Heart left ventricle (tissue), 13 donors: ENCODE measurements at regions not wholly inside any gene's neighbourhood (a gene's known extent, or its start where the extent isn't known, plus 50 kb on each side); places are given as distances from the start of the nearest gene placed in this dataset.

ENCODE experiments used
- POLR2A ChIP-seq, 2 donors: fragments of 450-650 bp; IDR thresholded peaks; one replicate each; pipeline ENCODE4 v1.6.1; 2017; ENCODE audit warnings: antibody characterized with exemption in 2 of 2, mild to moderate bottlenecking in 2 of 2, moderate library complexity in 2 of 2
- TF ChIP-seq, protein P1 (sequence below), 12 donors: fragments of 200-600 bp; sonication (generic) in 4 of 12; IDR thresholded peaks; one replicate each; pipeline versions ENCODE4 v1.5.0 to v1.8.0; 2018 to 2022; ENCODE audit warnings: antibody characterized with exemption in 12 of 12, mild to moderate bottlenecking in 5 of 12
- donor health status: ischemic (EF 13 %, LVEDD 7.1; RV severe dilation, severe dysfunction).
- donor health status: DM: no; HTN: yes; CAD: no.
- donor health status: DM: no; HTN: no; CAD: no.
- donor health status: ischemic (EF 25% LVEDD 6.9; RV normal size, moderate dysfunction).
- donor health status: ischemic (EF 25% LVEDD 5.7; RV mildly dilated, moderate dysfunction).
- donor health status: ischemic (EF 35%, LVEDD 5.7; RV mildly dilated, moderate dysfunction).
- donor health status: nonischemic (EF 11% LVEDD 7.7; RV severe dilation, severe dysfunction).
- donor health status: DM: yes; HTN: yes; CAD: no.
- donor health status: PGD.
- donor health status: ischemic (EF 29% LVEDD 5.4; RV normal size, mild dysfunction).
- donor health status: nonischemic (EF 23%, LVEDD 6.1; RV moderate dilation, normal function).

DNA sequence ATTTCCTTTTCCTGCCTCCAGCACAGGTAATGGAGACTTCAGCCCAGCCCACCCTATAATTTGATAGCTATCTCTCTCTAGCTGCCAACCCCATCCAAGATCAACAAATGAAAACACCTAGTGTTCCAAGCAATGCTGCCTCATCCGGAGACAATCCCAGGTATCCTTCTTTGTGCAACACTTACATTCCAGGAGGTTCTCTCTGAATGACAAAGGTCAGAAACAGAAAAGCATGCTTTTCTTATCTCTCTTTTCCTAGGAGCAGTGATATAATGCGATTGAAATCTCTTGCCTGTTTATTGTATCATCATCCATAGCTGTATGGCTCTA lies 699.3 kb downstream of the INHBA start:
- TF ChIP-seq, protein P1, sequence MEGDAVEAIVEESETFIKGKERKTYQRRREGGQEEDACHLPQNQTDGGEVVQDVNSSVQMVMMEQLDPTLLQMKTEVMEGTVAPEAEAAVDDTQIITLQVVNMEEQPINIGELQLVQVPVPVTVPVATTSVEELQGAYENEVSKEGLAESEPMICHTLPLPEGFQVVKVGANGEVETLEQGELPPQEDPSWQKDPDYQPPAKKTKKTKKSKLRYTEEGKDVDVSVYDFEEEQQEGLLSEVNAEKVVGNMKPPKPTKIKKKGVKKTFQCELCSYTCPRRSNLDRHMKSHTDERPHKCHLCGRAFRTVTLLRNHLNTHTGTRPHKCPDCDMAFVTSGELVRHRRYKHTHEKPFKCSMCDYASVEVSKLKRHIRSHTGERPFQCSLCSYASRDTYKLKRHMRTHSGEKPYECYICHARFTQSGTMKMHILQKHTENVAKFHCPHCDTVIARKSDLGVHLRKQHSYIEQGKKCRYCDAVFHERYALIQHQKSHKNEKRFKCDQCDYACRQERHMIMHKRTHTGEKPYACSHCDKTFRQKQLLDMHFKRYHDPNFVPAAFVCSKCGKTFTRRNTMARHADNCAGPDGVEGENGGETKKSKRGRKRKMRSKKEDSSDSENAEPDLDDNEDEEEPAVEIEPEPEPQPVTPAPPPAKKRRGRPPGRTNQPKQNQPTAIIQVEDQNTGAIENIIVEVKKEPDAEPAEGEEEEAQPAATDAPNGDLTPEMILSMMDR (IDR thresholded peaks at IDR 0.05) = no peak
- TF ChIP-seq POLR2A (IDR thresholded peaks at IDR 0.05) = no peak
